K562 (cell line): ENCODE measurements at regions not wholly inside any gene's neighbourhood (a gene's known extent, or its start where the extent isn't known, plus 50 kb on each side); places are given as distances from the start of the nearest gene placed in this dataset.

Experiments used
- BRD4 ChIP-seq: fragments of 200-600 bp; sonication (generic); IDR thresholded peaks from 2 replicates; pipeline ENCODE4 v1.6.1; 2017; ENCODE audit warnings: inconsistent platforms
- C11orf30 ChIP-seq: fragments of 450-650 bp; IDR thresholded peaks from 2 replicates; pipeline ENCODE4 v1.6.1; 2016; ENCODE audit warnings: low read depth, mild to moderate bottlenecking
- DPF2 ChIP-seq: fragments of 450-650 bp; IDR thresholded peaks from 2 replicates; pipeline ENCODE4 v1.6.1; 2016
- FOXA1 ChIP-seq: fragments of 450-650 bp; IDR thresholded peaks from 2 replicates; pipeline ENCODE4 v1.6.1; 2016; ENCODE audit warnings: mild to moderate bottlenecking, borderline replicate concordance
- HDAC1 ChIP-seq, 2 experiments: fragments of 450-650 bp; IDR thresholded peaks; 2 replicates each; pipeline ENCODE4 v1.6.1; 2016 to 2017; ENCODE audit warnings: inconsistent platforms in 1 of 2, mild to moderate bottlenecking in 1 of 2, moderate library complexity in 1 of 2
- KLF13 ChIP-seq: fragments of 450-650 bp; IDR thresholded peaks from 2 replicates; pipeline ENCODE4 v1.6.1; 2016; ENCODE audit warnings: missing genetic modification characterization, low read depth, mild to moderate bottlenecking, missing compliant biosample characterization, moderate library complexity, borderline replicate concordance
- MAFG ChIP-seq: fragments of 450-650 bp; conservative IDR thresholded peaks from 2 replicates; pipeline ENCODE4 v1.6.1; 2016; ENCODE audit warnings: missing genetic modification characterization, missing compliant biosample characterization
- MCM2 ChIP-seq: fragments of 450-650 bp; IDR thresholded peaks from 2 replicates; pipeline ENCODE4 v1.6.1; 2017; ENCODE audit warnings: low read depth, mild to moderate bottlenecking
- NR3C1 ChIP-seq: sonication (generic); formaldehyde crosslinking; IDR thresholded peaks from 2 replicates; pipeline ENCODE4 v1.8.1; 2022; ENCODE audit warnings: missing genetic modification reagents
- PHB2 ChIP-seq: fragments of 450-650 bp; IDR thresholded peaks from 2 replicates; pipeline ENCODE4 v1.6.1; 2017; ENCODE audit warnings: low read depth
- SIN3A ChIP-seq, 2 experiments: fragments of 150-350 bp in 1 of 2; IDR thresholded peaks; 2 replicates each; pipeline ENCODE4 v1.6.1; 2011 to 2016; ENCODE audit warnings: borderline replicate concordance in 2 of 2, low read depth in 2 of 2, low read length in 2 of 2, mild to moderate bottlenecking in 2 of 2, moderate library complexity in 2 of 2; ENCODE audit not compliant: control insufficient read depth in 1 of 2
- SP1 ChIP-seq: sonication (generic); formaldehyde crosslinking; IDR thresholded peaks from 2 replicates; pipeline ENCODE4 v1.8.1; 2022; ENCODE audit warnings: mild to moderate bottlenecking, missing genetic modification reagents
- SRSF1 ChIP-seq: fragments of 200-400 bp; formaldehyde crosslinking; IDR thresholded peaks from 2 replicates; pipeline ENCODE4 v1.6.1; 2017; ENCODE audit warnings: mild to moderate bottlenecking, low read depth, low read length, moderate library complexity
- SUPT5H ChIP-seq: fragments of 450-650 bp; IDR thresholded peaks from 2 replicates; pipeline ENCODE4 v1.6.1; 2016
- TRIM24 ChIP-seq, 2 experiments: fragments of 450-650 bp; IDR thresholded peaks; 2 replicates each; pipeline ENCODE4 v1.6.1; 2016
- ZC3H4 ChIP-seq: sonication (generic); formaldehyde crosslinking; IDR thresholded peaks from 2 replicates; pipeline ENCODE4 v1.9.0; 2021; ENCODE audit warnings: missing genetic modification reagents, borderline replicate concordance
- ZKSCAN3 ChIP-seq: fragments of 250-450 bp; sonication (Bioruptor Pico); IDR thresholded peaks from 2 replicates; pipeline ENCODE4 v1.4.0; 2020
- ZNF780A ChIP-seq: fragments of 250-450 bp; sonication (Bioruptor Pico); IDR thresholded peaks from 2 replicates; pipeline ENCODE4 v1.5.0; 2021; ENCODE audit warnings: mild to moderate bottlenecking
- TF ChIP-seq, protein P1 (sequence below): sonication (generic); formaldehyde crosslinking; IDR thresholded peaks from 2 replicates; pipeline ENCODE4 v1.8.0; 2023; ENCODE audit warnings: missing genetic modification reagents, mild to moderate bottlenecking, borderline replicate concordance
- TF ChIP-seq, protein P2 (sequence below), 2 experiments: IDR thresholded peaks; 2 replicates each; pipeline ENCODE4 v1.6.1; 2012; ENCODE audit warnings: improper control_type of control experiment in 2 of 2, low read depth in 2 of 2, low read length in 2 of 2, borderline replicate concordance in 1 of 2
- TF ChIP-seq, protein P3 (sequence below): fragments of 450-650 bp; IDR thresholded peaks from 2 replicates; pipeline ENCODE4 v1.6.1; 2016; ENCODE audit warnings: low read depth, mild to moderate bottlenecking, moderate library complexity

DNA sequence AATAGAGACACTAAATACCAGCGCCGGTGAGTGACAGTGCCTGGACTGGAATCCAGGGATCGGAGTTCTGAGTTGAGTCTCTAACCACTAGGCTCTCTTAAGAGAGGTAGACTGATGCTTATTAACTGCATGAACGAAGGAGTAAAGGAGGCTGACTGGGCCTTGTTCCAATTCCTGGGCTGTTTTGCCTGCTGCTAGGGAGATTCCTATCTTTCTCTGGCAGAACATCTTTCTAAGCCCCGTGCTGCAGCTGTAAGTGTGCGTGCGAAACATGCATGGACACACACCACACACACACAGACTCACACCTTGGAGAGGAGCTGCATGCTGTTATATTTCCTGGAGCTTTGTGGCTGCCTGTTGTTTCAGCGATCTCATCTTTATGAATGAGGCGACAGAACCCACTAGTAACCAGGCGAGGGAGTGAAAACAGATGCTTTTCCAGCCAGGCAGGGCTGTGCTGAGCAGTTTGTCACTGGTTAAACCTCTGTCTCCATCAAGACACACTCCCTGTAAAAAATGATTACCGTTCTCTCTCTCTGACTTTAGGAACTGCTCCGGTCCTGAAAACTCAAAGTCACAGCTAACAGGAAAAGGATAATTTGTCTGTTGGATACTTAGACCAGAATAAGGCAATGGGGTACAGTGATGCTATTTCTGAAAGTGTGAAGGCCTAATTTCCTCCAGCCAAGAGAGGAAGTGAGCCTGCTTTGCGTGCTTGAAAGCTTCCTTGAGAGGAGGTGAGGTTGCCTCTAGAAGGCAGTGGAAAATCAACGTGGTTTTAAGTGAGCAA, 157.4 kb upstream of the ZNF217 start (continued):
- TF ChIP-seq, protein P1, sequence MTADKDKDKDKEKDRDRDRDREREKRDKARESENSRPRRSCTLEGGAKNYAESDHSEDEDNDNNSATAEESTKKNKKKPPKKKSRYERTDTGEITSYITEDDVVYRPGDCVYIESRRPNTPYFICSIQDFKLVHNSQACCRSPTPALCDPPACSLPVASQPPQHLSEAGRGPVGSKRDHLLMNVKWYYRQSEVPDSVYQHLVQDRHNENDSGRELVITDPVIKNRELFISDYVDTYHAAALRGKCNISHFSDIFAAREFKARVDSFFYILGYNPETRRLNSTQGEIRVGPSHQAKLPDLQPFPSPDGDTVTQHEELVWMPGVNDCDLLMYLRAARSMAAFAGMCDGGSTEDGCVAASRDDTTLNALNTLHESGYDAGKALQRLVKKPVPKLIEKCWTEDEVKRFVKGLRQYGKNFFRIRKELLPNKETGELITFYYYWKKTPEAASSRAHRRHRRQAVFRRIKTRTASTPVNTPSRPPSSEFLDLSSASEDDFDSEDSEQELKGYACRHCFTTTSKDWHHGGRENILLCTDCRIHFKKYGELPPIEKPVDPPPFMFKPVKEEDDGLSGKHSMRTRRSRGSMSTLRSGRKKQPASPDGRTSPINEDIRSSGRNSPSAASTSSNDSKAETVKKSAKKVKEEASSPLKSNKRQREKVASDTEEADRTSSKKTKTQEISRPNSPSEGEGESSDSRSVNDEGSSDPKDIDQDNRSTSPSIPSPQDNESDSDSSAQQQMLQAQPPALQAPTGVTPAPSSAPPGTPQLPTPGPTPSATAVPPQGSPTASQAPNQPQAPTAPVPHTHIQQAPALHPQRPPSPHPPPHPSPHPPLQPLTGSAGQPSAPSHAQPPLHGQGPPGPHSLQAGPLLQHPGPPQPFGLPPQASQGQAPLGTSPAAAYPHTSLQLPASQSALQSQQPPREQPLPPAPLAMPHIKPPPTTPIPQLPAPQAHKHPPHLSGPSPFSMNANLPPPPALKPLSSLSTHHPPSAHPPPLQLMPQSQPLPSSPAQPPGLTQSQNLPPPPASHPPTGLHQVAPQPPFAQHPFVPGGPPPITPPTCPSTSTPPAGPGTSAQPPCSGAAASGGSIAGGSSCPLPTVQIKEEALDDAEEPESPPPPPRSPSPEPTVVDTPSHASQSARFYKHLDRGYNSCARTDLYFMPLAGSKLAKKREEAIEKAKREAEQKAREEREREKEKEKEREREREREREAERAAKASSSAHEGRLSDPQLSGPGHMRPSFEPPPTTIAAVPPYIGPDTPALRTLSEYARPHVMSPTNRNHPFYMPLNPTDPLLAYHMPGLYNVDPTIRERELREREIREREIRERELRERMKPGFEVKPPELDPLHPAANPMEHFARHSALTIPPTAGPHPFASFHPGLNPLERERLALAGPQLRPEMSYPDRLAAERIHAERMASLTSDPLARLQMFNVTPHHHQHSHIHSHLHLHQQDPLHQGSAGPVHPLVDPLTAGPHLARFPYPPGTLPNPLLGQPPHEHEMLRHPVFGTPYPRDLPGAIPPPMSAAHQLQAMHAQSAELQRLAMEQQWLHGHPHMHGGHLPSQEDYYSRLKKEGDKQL (CRISPR knock-in tag), result no peak
- TF ChIP-seq DPF2 (peak; percentile 38; the same call in 1 of the 2 replicates), FOXA1 (no peak), HDAC1 (IDR thresholded peaks at IDR 0.05) (peak in 1 of 2 experiments; percentile 61; a peak in 2 of 4 replicates), SRSF1 (no peak), PHB2 (no peak), TRIM24 (IDR thresholded peaks at IDR 0.05) (no peak), NR3C1 (CRISPR knock-in tag) (no peak), MAFG (tag) (no peak), ZNF780A (CRISPR knock-in tag) (no peak), SUPT5H (no peak), SP1 (CRISPR knock-in tag) (no peak), C11orf30 (no peak), ZKSCAN3 (CRISPR knock-in tag) (no peak), KLF13 (tag) (no peak), ZC3H4 (CRISPR knock-in tag) (no peak), BRD4 (no peak), SIN3A (IDR thresholded peaks at IDR 0.05; ENCODE audit: borderline replicate concordance in 2 of 2, control insufficient read depth in 1 of 2, low read depth in 2 of 2, low read length in 2 of 2) (no peak), MCM2 (no peak)
- TF ChIP-seq, protein P2, sequence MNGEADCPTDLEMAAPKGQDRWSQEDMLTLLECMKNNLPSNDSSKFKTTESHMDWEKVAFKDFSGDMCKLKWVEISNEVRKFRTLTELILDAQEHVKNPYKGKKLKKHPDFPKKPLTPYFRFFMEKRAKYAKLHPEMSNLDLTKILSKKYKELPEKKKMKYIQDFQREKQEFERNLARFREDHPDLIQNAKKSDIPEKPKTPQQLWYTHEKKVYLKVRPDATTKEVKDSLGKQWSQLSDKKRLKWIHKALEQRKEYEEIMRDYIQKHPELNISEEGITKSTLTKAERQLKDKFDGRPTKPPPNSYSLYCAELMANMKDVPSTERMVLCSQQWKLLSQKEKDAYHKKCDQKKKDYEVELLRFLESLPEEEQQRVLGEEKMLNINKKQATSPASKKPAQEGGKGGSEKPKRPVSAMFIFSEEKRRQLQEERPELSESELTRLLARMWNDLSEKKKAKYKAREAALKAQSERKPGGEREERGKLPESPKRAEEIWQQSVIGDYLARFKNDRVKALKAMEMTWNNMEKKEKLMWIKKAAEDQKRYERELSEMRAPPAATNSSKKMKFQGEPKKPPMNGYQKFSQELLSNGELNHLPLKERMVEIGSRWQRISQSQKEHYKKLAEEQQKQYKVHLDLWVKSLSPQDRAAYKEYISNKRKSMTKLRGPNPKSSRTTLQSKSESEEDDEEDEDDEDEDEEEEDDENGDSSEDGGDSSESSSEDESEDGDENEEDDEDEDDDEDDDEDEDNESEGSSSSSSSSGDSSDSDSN (IDR thresholded peaks at IDR 0.05; ENCODE audit: borderline replicate concordance in 1 of 2, low read depth in 2 of 2, low read length in 2 of 2), result no peak
- TF ChIP-seq, protein P3, sequence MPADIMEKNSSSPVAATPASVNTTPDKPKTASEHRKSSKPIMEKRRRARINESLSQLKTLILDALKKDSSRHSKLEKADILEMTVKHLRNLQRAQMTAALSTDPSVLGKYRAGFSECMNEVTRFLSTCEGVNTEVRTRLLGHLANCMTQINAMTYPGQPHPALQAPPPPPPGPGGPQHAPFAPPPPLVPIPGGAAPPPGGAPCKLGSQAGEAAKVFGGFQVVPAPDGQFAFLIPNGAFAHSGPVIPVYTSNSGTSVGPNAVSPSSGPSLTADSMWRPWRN, result no peak
